ENCODE measurements at regions not wholly inside any gene's neighbourhood (a gene's known extent, or its start where the extent isn't known, plus 50 kb on each side); places are given as distances from the start of the nearest gene placed in this dataset.

- TF ChIP-seq HINFP (tag; conservative IDR thresholded peaks at IDR 0.05; ENCODE audit: low read depth) (no peak), ETV6 (IDR thresholded peaks at IDR 0.05; ENCODE audit: borderline replicate concordance in 1 of 2, low read depth in 2 of 2, low read length in 1 of 2) (no peak), ETV6 (CRISPR knock-in tag; IDR thresholded peaks at IDR 0.05; ENCODE audit: borderline replicate concordance) (no peak), ZNF740 (CRISPR knock-in tag; IDR thresholded peaks at IDR 0.05) (no peak), ZNF740 (tag; IDR thresholded peaks at IDR 0.05) (no peak), ZNF253 (CRISPR knock-in tag; conservative IDR thresholded peaks at IDR 0.05) (no peak), FOS (IDR thresholded peaks at IDR 0.05; ENCODE audit: extremely low read depth, insufficient read length) (no peak), FOXA1 (IDR thresholded peaks at IDR 0.05; ENCODE audit: borderline replicate concordance) (no peak), ZBTB17 (CRISPR knock-in tag; IDR thresholded peaks at IDR 0.05) (no peak), NFRKB (IDR thresholded peaks at IDR 0.05; ENCODE audit: low read depth) (no peak), GATAD2A (IDR thresholded peaks at IDR 0.05) (no peak), EP300 (IDR thresholded peaks at IDR 0.05; ENCODE audit: low read length) (no peak), SMAD3 (CRISPR knock-in tag; conservative IDR thresholded peaks at IDR 0.05) (no peak), CTCF (IDR thresholded peaks at IDR 0.05 in 2 of 3, conservative IDR thresholded peaks at IDR 0.05 in 1 of 3; ENCODE audit: insufficient read depth in 2 of 3, low read depth in 1 of 3, low read length in 3 of 3) (no peak)
Observed at GRCh38 chr2:101587251-101587650, 110.3 kb upstream of the MAP4K4 start.
